GM19452 (cell line): ENCODE measurements at regions not wholly inside any gene's neighbourhood (a gene's known extent, or its start where the extent isn't known, plus 50 kb on each side); places are given as distances from the start of the nearest gene placed in this dataset.
"Not testable (repeated sequence)": the region's sequence is repeated elsewhere in the genome, so short reads cannot be mapped to it uniquely, and the experiment has no call there.

Experiments
- ATAC-seq: cut with Tn5 transposase; IDR thresholded peaks from one replicate; pipeline ENCODE4 v1.9.1; 2021; ENCODE audit not compliant: unreplicated experiment

DNA sequence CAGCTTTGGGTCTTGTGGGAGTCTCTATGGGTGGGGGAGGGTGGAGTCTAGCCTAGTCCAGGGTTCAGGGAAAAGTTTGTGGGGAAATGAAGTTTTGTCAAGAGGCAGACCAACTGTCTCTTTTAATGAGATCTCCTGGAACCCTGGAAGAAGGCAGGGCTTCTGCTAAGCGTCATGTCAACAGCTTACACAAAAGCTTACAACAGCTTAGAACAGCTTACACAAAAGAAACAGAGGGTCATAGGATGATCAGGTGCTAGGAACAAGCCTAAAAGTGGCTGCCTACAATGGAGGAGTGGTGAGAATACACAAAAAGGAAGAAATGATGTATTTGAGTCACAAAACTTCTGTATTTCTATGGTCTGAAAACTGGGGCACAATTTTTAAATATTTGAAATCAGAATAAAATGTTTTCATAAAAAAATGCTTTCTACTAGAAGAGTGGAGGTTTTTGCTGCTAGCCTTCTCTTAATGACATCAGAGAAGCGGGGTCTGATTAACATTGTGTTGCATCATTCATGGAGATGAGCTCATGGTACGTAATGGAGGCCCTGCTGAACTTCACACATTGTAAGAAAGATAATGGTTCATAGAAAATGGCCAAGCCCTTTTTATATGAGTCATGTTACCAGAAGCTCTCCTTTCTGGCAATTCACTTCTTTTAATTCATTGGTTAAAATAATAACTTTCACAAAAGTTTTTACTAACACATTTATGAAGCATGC, 351.0 kb downstream of the PIK3C3 start:
- no peak for ATAC-seq

DNA sequence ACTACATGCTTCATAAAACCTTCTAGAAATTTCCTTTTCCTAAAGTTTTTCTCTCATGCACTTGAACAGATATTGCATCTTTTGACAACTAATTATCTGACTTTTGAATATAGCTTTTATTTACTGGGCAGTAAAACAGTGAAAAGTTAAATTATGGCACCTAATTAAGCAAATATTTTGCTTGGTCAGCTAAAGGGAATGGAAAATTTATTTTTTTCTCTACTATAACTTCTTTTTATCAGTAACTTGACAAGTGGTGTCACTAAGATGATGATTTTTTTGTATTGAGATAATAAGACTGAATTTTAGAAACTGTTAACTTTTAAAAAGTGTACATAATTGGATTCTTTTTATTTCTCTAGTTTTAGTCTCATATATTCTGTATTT, 351.6 kb downstream of the PIK3C3 start:
- ATAC-seq: no peak

DNA sequence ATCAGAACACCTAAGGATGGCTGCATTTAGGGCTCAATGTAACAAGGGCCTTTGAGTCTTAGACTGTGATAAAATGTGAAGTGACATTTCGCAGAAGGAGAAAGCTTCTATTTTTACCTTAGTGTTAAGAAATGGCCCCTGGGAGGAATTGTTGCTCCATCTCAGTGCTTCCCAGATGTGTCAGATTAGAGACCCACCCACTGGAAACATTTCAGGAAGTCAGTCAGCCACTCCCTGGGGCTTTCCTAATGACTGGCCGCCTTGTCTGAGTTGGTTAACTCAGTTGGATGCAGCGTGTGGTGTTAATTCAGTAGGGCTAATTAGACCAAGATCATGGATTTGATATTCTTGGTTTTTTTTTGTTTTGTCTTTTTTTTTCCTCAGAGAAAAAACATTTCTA, 355.9 kb downstream of the PIK3C3 start:
- no peak for ATAC-seq

GRCh38 chr18:42326752-42327151, 371.7 kb downstream of the PIK3C3 start:
- ATAC-seq: no peak

- no peak for ATAC-seq
These were observed 373.9 kb downstream of the PIK3C3 start for GRCh38 chr18:42328931-42329330.

GRCh38 chr18:42330296-42330695, 375.3 kb downstream of the PIK3C3 start:
- ATAC-seq: no peak

DNA sequence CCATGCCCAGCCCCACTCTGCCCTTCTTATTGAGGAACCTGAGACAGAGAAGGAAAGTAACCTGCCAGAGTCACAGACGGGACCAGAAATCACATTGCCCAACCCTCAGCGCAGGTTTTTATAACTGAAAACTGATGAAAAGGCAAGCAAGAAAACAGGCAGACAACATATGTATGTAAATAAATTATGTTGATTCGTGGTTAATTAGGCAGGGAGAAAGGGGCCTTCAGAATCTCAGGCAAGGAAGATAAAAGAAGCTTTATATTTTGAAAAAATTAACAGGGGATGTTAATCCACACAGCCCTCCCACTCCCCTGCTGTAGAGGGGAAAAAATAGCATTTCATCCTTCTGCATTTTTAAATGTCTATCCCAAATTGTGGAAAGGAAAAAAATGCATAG, 378.5 kb downstream of the PIK3C3 start:
- ATAC-seq: no peak

GRCh38 chr18:42334931-42335330, 379.9 kb downstream of the PIK3C3 start:
- no peak for ATAC-seq

DNA sequence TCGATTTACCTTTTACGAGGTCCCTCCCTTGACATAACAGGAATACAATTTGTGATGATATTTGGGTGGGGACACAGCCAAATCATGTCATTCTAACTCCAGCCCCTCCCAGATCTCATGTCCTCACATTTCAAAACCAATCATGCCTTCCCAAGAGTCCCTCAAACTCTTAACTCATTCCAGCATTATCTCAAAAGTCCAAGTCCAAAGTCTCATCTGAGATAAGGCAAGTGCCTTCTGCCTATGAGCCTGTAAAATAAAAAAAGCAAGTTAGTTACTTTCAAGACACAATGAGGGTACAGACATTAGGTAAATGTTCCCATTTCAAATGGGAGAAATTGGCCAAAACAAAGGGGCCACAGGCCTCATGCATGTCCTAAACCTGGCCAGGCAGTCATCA, 381.1 kb downstream of the PIK3C3 start:
- no peak for ATAC-seq

DNA sequence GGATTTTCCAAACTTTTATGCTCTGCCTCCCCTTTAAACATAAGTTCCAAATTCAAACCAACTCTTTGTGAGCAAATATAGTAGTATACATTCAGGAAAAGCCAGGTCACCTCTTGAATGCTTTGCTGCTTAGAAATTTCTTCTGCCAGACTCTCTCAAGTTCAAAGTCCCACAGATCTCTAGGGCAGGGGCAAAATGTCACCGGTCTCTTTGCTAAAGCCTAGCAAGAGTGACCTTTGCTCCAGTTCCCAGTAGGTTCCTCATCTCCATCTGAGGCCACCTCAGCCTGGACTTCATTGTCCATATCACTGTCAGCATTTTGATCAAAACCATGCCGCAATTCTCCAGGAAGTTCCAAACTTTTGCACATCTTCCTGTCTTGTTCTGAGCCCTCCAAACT, 382.3 kb downstream of the PIK3C3 start:
- not testable (repeated sequence) for ATAC-seq

- no peak for ATAC-seq
These were observed 383.6 kb downstream of the PIK3C3 start for GRCh38 chr18:42338683-42339082.

GRCh38 chr18:42339372-42339771, 384.3 kb downstream of the PIK3C3 start:
- no peak for ATAC-seq

GRCh38 chr18:42340423-42341009, 385.5 kb downstream of the PIK3C3 start:
- ATAC-seq: no peak

GRCh38 chr18:42341423-42341822, 386.4 kb downstream of the PIK3C3 start:
- ATAC-seq: no peak

- no peak for ATAC-seq
These were observed 393.7 kb downstream of the PIK3C3 start for GRCh38 chr18:42348722-42349121.

GRCh38 chr18:42351455-42351854, 396.4 kb downstream of the PIK3C3 start:
- ATAC-seq: no peak

DNA sequence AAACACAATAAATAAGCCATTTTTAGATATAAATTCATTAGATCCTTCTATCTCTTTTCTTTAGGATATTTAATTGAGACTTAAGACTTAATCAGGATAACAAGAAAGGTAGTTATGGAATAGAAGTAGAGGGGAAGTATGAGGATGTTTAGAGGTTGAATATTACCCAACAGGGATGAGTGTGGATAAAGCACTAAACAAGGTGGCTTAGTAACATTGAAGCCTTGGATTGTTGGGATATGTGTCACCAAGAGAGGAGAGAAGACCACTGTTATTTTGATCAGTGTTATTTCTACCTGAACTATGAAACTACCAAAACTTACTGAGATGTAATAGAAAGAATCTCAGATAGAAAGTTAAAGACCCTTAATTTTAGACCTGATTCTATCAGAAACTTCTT, 405.7 kb downstream of the PIK3C3 start:
- ATAC-seq: no peak

- ATAC-seq: no peak
These were observed 408.7 kb downstream of the PIK3C3 start for GRCh38 chr18:42363446-42364441.

DNA sequence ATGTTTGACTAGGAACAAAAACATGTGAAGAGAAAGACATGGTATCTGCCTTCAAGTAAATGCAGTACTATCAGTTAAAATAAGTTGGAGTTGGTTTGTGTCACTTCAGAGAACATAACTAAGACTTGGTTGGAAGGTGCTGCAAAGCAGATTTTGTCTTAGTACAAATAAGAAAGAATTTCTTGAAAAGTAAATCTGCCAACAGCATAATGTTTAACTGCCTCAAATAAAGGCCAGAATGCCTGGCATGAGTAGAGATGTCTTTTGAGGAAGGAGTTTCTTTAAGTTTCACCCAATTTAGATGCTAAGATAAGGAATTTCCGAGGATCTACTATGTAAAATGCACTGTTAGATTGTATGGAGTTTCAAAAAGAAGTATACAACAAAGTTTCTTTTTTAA, 409.7 kb downstream of the PIK3C3 start:
- ATAC-seq: no peak

- no peak for ATAC-seq
These were observed 410.6 kb downstream of the PIK3C3 start for GRCh38 chr18:42365591-42365990.

DNA sequence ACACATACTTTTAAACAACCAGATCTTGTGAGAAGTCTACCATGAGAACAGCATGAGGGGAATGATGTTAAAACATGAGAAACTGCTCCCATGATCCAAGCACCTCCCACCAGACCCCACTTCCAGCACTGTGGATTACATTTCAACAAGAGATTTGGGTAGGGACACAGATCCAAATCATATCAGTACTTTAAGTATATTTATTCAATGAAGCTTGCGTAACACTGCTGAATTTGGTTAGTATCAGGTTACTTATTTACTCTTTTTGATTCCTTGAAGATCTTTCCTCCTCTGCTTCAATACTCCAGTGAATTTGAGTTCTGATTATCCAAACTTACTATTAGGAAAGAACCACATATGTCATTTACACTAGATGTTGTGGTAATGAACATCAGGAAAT, 418.6 kb downstream of the PIK3C3 start:
- no peak for ATAC-seq

GRCh38 chr18:42374961-42375360, 419.9 kb downstream of the PIK3C3 start:
- ATAC-seq: no peak
